IPS DF 4.7 (cell line): ENCODE measurements at regions not wholly inside any gene's neighbourhood (a gene's known extent, or its start where the extent isn't known, plus 50 kb on each side); places are given as distances from the start of the nearest gene placed in this dataset.
"Not testable (repeated sequence)": the region's sequence is repeated elsewhere in the genome, so short reads cannot be mapped to it uniquely, and the experiment has no call there.

Experiments used
- DNase-seq: peaks from one replicate; pipeline ENCODE4 v3.0.0-alpha.2; 2013; ENCODE audit warnings: low spot score; ENCODE audit errors: extremely low read depth

- DNase-seq: no peak
These were observed 52.0 kb downstream of the PRORP start for GRCh38 chr14:35174342-35174741.

GRCh38 chr14:35180179-35180578, 57.8 kb downstream of the PRORP start:
- no peak for DNase-seq

GRCh38 chr14:35184891-35185290, 62.5 kb downstream of the PRORP start:
- not testable (repeated sequence) for DNase-seq

- no peak for DNase-seq
These were observed 67.1 kb downstream of the PRORP start for GRCh38 chr14:35189422-35189821.

- no peak for DNase-seq
These were observed 70.8 kb downstream of the PRORP start for GRCh38 chr14:35193161-35193560.

- DNase-seq: not testable (repeated sequence)
These were observed 71.8 kb downstream of the PRORP start for GRCh38 chr14:35194183-35194582.

GRCh38 chr14:35196571-35196970, 74.2 kb downstream of the PRORP start:
- DNase-seq: no peak

GRCh38 chr14:35197015-35197414, 74.7 kb downstream of the PRORP start:
- DNase-seq: no peak

- no peak for DNase-seq
These were observed 78.7 kb downstream of the PRORP start for GRCh38 chr14:35201066-35201465.

GRCh38 chr14:35202195-35202594, 79.8 kb downstream of the PRORP start:
- no peak for DNase-seq

GRCh38 chr14:35205737-35206136, 83.4 kb downstream of the PRORP start:
- no peak for DNase-seq

GRCh38 chr14:35211067-35211466, 81.1 kb upstream of the PSMA6 start:
- no peak for DNase-seq

- no peak for DNase-seq
These were observed 79.6 kb upstream of the PSMA6 start for GRCh38 chr14:35212471-35213142.

- DNase-seq: no peak
These were observed 78.9 kb upstream of the PSMA6 start for GRCh38 chr14:35213143-35213788.

- DNase-seq: no peak
These were observed 78.3 kb upstream of the PSMA6 start for GRCh38 chr14:35213869-35214387.

GRCh38 chr14:35214402-35214801, 77.8 kb upstream of the PSMA6 start:
- DNase-seq: not testable (repeated sequence)

- DNase-seq: peak; percentile 30
These were observed 76.9 kb upstream of the PSMA6 start for GRCh38 chr14:35215110-35215813.

GRCh38 chr14:35218176-35218575, 74.0 kb upstream of the PSMA6 start:
- not testable (repeated sequence) for DNase-seq

- DNase-seq: no peak
These were observed 73.2 kb upstream of the PSMA6 start for GRCh38 chr14:35218963-35219362.

- DNase-seq: no peak
These were observed 72.0 kb upstream of the PSMA6 start for GRCh38 chr14:35220027-35220676.

- no peak for DNase-seq
These were observed 71.3 kb upstream of the PSMA6 start for GRCh38 chr14:35220920-35221319.

GRCh38 chr14:35221462-35221861, 70.7 kb upstream of the PSMA6 start:
- no peak for DNase-seq
